ENCODE measurements at regions not wholly inside any gene's neighbourhood (a gene's known extent, or its start where the extent isn't known, plus 50 kb on each side); places are given as distances from the start of the nearest gene placed in this dataset.
"Not testable (repeated sequence)": the region's sequence is repeated elsewhere in the genome, so short reads cannot be mapped to it uniquely, and the experiment has no call there.

- TF ChIP-seq RXRA (IDR thresholded peaks at IDR 0.05; ENCODE audit: insufficient read depth, low read depth, low read length); CHD2 (IDR thresholded peaks at IDR 0.05; ENCODE audit: low read length); POLR2AphosphoS5 (IDR thresholded peaks at IDR 0.05; ENCODE audit: low read depth, low read length); CTCF (IDR thresholded peaks at IDR 0.05; ENCODE audit: control extremely low read depth in 1 of 3, insufficient read depth in 1 of 3, low read depth in 1 of 3, low read length in 3 of 3); YY1 (IDR thresholded peaks at IDR 0.05; ENCODE audit: low read depth, low read length); TAF1 (IDR thresholded peaks at IDR 0.05; ENCODE audit: low read depth, low read length); TBP (IDR thresholded peaks at IDR 0.05; ENCODE audit: low read depth, low read length); HDAC6 (IDR thresholded peaks at IDR 0.05; ENCODE audit: low read depth, low read length); CEBPB (IDR thresholded peaks at IDR 0.05; ENCODE audit: low read depth, low read length); USF2 (IDR thresholded peaks at IDR 0.05; ENCODE audit: low read length); EP300 (IDR thresholded peaks at IDR 0.05; ENCODE audit: borderline replicate concordance in 1 of 2, low read depth in 2 of 2, low read length in 2 of 2); POLR2A (IDR thresholded peaks at IDR 0.05; ENCODE audit: control extremely low read depth in 1 of 2, low read depth in 2 of 2, low read length in 2 of 2); BRCA1 (IDR thresholded peaks at IDR 0.05; ENCODE audit: low read depth, low read length): not testable (repeated sequence)
These were observed 76.8 kb downstream of the ATP6V0E2 start for GRCh38 chr7:149950578-149950924.
